GM12875 (cell line): ENCODE measurements at regions not wholly inside any gene's neighbourhood (a gene's known extent, or its start where the extent isn't known, plus 50 kb on each side); places are given as distances from the start of the nearest gene placed in this dataset.
"Not testable (repeated sequence)": the region's sequence is repeated elsewhere in the genome, so short reads cannot be mapped to it uniquely, and the experiment has no call there.

Experiments
- H3K4me3 ChIP-seq: one replicate; pipeline ENCODE4 v1.5.1; 2011; ENCODE audit warnings: low read depth, low read length, control low read depth
- TF ChIP-seq, protein P1 (sequence below): IDR thresholded peaks from 2 replicates; pipeline ENCODE4 v1.5.1; 2011; ENCODE audit warnings: low read depth, mild to moderate bottlenecking, control low read depth, inconsistent platforms, low read length, moderate library complexity, borderline replicate concordance; ENCODE audit not compliant: insufficient read depth

DNA sequence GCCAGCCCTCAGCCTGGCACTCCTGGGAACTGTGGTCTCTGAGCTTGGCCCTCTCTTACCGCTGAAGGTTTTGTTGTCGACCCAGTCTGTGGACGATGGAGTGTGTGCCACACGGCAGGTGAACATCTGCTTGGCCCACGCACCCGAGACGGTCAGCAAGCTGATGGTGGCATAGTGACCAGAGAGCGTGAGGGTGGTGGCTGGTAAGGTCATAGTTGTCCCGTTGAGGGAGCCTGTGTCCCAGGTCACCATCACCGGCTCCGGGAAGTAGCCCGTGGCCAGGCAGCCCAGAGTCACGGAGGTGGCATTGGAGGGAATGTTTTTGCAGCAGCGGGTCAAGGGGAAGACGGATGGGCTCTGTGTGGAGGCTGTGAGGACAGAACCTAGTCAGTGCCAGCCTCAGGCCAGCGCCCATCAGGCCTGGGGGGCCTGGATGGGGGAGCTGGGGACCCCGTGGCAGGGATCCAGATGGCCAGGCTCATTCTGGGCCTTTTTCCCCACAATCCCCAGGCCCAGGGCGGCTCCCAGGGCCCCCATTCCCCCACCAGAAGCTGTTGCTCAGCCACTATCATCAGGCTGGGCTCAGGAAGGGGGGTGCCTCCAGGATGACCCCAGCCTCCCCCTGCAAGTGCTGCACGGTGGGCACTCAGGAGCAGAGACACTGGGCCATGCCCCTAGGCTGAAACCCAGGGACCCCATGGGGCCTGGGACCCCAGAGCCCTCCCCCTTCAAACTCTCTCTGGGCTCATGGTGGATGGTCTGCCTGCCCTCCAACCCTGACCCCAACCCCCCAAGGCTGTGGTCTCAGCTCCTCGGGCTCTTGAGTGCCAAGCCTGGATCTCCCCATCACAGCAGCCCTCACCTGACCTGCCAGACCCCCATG lies 75.2 kb downstream of the TMEM121 start:
- TF ChIP-seq, protein P1, sequence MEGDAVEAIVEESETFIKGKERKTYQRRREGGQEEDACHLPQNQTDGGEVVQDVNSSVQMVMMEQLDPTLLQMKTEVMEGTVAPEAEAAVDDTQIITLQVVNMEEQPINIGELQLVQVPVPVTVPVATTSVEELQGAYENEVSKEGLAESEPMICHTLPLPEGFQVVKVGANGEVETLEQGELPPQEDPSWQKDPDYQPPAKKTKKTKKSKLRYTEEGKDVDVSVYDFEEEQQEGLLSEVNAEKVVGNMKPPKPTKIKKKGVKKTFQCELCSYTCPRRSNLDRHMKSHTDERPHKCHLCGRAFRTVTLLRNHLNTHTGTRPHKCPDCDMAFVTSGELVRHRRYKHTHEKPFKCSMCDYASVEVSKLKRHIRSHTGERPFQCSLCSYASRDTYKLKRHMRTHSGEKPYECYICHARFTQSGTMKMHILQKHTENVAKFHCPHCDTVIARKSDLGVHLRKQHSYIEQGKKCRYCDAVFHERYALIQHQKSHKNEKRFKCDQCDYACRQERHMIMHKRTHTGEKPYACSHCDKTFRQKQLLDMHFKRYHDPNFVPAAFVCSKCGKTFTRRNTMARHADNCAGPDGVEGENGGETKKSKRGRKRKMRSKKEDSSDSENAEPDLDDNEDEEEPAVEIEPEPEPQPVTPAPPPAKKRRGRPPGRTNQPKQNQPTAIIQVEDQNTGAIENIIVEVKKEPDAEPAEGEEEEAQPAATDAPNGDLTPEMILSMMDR, result no peak
- no peak overlapping the region for H3K4me3 ChIP-seq

- H3K4me3 ChIP-seq, result no peak overlapping the region
- TF ChIP-seq, protein P1, result no peak
Measured at GRCh38 chr14:105602243-105602750, 75.9 kb downstream of the TMEM121 start.

- TF ChIP-seq, protein P1, result no peak
Measured at GRCh38 chr14:105602799-105603793, 76.7 kb downstream of the TMEM121 start.

GRCh38 chr14:105604531-105605463 lies 78.4 kb downstream of the TMEM121 start:
- H3K4me3 ChIP-seq, result not testable (repeated sequence)

More at GRCh38 chr14:105602799-105603793, 76.7 kb downstream of the TMEM121 start:
- no peak overlapping the region for H3K4me3 ChIP-seq

DNA sequence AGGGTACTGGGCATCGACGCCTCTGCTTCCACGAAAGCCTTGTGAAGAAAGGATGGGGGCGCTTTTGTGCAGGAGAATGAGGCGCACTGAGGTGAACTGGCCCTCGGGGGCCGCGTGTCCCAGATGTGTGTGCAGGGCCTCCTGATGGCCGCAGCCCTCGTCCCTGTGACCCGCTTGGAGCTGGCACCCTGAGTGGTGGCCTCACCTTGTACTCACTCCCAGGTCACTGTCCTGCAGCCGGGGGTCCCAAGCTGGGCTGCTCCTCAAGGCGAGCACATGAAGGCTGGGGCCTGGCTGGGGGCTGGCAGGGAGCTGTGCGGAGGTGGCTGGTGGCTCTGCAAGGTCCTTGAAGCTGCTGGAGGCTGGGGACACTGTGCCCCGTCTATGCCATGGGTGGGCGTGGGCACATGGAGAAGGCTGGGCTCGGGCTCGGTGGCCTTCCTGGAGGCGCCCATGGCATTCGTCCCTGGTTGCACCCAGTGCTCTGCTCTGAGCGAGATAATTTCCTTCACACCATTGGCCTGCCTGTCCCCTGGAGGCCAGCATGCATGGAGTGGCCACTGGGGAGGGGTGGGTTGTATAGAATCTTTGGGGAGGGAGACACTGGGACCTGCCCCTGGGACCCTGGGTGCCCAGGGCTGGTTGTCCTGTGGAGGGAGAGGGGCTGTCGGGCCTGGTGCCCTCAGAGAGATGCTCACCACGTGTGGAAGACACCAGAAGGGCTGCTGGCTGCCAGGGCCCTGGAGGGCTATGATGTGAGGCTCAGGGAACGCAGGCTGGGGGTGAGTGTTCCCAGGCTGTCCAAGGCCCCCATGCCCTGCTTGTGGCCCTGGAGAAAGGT lies 79.3 kb downstream of the TMEM121 start:
- TF ChIP-seq, protein P1, result no peak
- no peak overlapping the region for H3K4me3 ChIP-seq

GRCh38 chr14:105606305-105606975 lies 80.1 kb downstream of the TMEM121 start:
- H3K4me3 ChIP-seq, result not testable (repeated sequence)

GRCh38 chr14:105607025-105607424 lies 80.6 kb downstream of the TMEM121 start:
- not testable (repeated sequence) for H3K4me3 ChIP-seq

DNA sequence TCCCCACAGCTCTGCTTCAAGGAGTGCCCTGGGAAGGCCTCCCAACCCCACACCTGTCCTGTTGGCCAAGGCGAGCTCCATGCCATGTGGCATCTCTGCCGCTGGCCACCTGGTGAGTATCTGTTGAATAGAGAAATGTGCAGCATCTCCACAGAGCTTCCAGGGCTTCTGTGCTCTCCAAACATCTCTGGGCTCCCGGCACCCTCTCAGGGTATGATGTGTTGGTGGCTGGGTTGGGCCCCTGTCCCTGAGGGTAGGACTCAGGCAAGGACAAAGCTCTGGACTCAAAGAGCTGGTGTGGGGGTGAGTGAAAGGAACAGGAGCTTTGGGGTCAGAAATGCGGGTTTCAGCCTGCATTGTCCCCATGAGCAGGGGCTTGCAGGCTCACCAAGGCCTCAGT lies 88.6 kb downstream of the TMEM121 start:
- not testable (repeated sequence) for H3K4me3 ChIP-seq

DNA sequence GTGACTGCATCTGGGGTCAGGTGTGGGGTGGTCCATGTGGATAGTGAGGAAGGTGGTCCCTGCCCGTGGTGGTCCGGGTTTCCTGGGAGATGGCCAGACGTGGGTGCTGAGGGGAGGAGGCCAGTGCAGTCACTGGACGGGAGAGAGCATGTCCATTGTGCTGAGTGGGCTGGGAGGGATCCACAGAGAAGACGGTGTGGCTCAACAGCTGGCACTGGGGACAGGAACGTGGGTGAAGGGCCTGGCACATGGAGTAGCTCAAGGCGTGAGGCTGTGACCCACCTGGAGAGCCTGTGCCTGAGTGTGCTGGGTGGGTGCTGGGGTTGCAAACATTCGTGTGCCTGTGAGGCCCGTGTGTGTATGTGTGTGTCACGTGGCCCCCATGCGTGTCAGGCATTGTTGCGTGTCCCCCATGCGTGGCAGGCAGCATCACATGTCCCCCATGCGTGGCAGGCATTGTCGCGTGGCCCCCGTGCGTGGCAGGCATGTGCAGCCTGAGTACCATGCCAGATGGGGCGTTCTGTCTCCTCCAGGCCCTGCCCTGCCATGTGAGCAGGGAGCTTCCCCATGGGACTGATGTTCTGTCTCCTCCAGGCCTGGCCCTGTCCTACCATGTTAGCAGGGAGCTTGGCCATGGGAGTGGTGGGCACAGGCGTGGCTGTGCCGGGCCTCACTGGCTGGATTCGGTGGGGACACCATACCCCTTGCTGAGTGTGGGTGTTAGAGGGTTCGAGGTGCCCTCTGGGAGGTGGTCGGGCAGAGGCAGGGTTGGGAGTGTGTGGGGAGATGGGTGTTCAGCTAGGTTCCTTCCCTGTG lies 89.8 kb downstream of the TMEM121 start:
- not testable (repeated sequence) for H3K4me3 ChIP-seq
